ENCODE measurements at regions not wholly inside any gene's neighbourhood (a gene's known extent, or its start where the extent isn't known, plus 50 kb on each side); places are given as distances from the start of the nearest gene placed in this dataset.
"Not testable (repeated sequence)": the region's sequence is repeated elsewhere in the genome, so short reads cannot be mapped to it uniquely, and the experiment has no call there.

DNA sequence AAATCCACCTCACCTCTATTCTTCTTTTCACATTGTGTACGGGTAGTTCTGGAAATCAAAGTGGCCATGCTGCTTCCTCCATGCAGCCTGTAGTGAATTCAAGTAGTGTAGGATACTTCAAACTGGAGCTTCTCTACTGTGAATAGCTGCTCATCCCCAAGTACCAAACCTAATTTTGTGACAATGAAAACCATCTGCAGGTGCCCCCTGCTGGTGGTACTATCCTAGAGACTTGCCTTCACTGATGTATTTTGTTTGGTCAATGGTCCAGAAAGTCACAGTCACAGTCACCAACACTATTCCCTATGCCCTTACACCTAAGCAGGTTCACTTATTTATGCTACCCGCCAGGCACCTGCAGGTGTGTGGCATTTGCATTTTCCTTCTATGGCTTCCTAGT is 170.0 kb upstream of the NBPF19 start:
- TF ChIP-seq, protein P1, sequence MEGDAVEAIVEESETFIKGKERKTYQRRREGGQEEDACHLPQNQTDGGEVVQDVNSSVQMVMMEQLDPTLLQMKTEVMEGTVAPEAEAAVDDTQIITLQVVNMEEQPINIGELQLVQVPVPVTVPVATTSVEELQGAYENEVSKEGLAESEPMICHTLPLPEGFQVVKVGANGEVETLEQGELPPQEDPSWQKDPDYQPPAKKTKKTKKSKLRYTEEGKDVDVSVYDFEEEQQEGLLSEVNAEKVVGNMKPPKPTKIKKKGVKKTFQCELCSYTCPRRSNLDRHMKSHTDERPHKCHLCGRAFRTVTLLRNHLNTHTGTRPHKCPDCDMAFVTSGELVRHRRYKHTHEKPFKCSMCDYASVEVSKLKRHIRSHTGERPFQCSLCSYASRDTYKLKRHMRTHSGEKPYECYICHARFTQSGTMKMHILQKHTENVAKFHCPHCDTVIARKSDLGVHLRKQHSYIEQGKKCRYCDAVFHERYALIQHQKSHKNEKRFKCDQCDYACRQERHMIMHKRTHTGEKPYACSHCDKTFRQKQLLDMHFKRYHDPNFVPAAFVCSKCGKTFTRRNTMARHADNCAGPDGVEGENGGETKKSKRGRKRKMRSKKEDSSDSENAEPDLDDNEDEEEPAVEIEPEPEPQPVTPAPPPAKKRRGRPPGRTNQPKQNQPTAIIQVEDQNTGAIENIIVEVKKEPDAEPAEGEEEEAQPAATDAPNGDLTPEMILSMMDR (conservative IDR thresholded peaks at IDR 0.05; ENCODE audit: low read depth, low read length): not testable (repeated sequence)
- TF ChIP-seq EZH2 (IDR thresholded peaks at IDR 0.05; ENCODE audit: low read length, unreplicated experiment); EZH2phosphoT487 (IDR thresholded peaks at IDR 0.05; ENCODE audit: borderline replicate concordance, low read length): not testable (repeated sequence)
